Occipital lobe (tissue), 1 donor: ENCODE measurements at regions not wholly inside any gene's neighbourhood (a gene's known extent, or its start where the extent isn't known, plus 50 kb on each side); places are given as distances from the start of the nearest gene placed in this dataset.
"Not testable (repeated sequence)": the region's sequence is repeated elsewhere in the genome, so short reads cannot be mapped to it uniquely, and the experiment has no call there.

Experiments used
- DNase-seq: peaks from one replicate; lab custom pipeline; 2025; lab: John Stamatoyannopoulos, UW

GRCh38 chr6:76560851-76561755 lies 488.6 kb upstream of the IMPG1 start:
- DNase-seq: not testable (repeated sequence)

- no peak for DNase-seq
Measured at GRCh38 chr6:76553256-76553655, 480.8 kb upstream of the IMPG1 start.

GRCh38 chr6:76552268-76552667 lies 479.8 kb upstream of the IMPG1 start:
- no peak for DNase-seq

- no peak for DNase-seq
Measured at GRCh38 chr6:76533661-76534060, 461.2 kb upstream of the IMPG1 start.

- DNase-seq: no peak
Measured at GRCh38 chr6:76532647-76533046, 460.2 kb upstream of the IMPG1 start.

GRCh38 chr6:76518443-76518842 lies 446.0 kb upstream of the IMPG1 start:
- DNase-seq: no peak

- DNase-seq: no peak
Measured at GRCh38 chr6:76516924-76517323, 444.5 kb upstream of the IMPG1 start.

GRCh38 chr6:76510489-76510888 lies 438.0 kb upstream of the IMPG1 start:
- DNase-seq: no peak

GRCh38 chr6:76509397-76509796 lies 436.9 kb upstream of the IMPG1 start:
- no peak for DNase-seq

GRCh38 chr6:76506808-76507207 lies 434.3 kb upstream of the IMPG1 start:
- DNase-seq: no peak

- DNase-seq: no peak
Measured at GRCh38 chr6:76495909-76496308, 423.4 kb upstream of the IMPG1 start.

- not testable (repeated sequence) for DNase-seq
Measured at GRCh38 chr6:76491376-76491775, 418.9 kb upstream of the IMPG1 start.

- DNase-seq: no peak
Measured at GRCh38 chr6:76490456-76490855, 418.0 kb upstream of the IMPG1 start.

GRCh38 chr6:76481101-76481500 lies 408.6 kb upstream of the IMPG1 start:
- no peak for DNase-seq

- no peak for DNase-seq
Measured at GRCh38 chr6:76472858-76473257, 400.4 kb upstream of the IMPG1 start.

GRCh38 chr6:76466286-76466685 lies 393.8 kb upstream of the IMPG1 start:
- DNase-seq: no peak

- no peak for DNase-seq
Measured at GRCh38 chr6:76465410-76465809, 392.9 kb upstream of the IMPG1 start.

GRCh38 chr6:76453270-76453669 lies 380.8 kb upstream of the IMPG1 start:
- no peak for DNase-seq

- no peak for DNase-seq
Measured at GRCh38 chr6:76451926-76452709, 379.7 kb upstream of the IMPG1 start.

GRCh38 chr6:76448109-76448508 lies 375.6 kb upstream of the IMPG1 start:
- no peak for DNase-seq

- DNase-seq: no peak
Measured at GRCh38 chr6:76441875-76442274, 369.4 kb upstream of the IMPG1 start.

- DNase-seq: no peak
Measured at GRCh38 chr6:76439811-76440210, 367.3 kb upstream of the IMPG1 start.

GRCh38 chr6:76438768-76439167 lies 366.3 kb upstream of the IMPG1 start:
- no peak for DNase-seq
